Panc1 (cell line): ENCODE measurements at regions not wholly inside any gene's neighbourhood (a gene's known extent, or its start where the extent isn't known, plus 50 kb on each side); places are given as distances from the start of the nearest gene placed in this dataset.

Experiments used
- CTCF ChIP-seq: fragments of 450-650 bp; IDR thresholded peaks from 2 replicates; pipeline ENCODE4 v1.5.1; 2017; ENCODE audit warnings: mild to moderate bottlenecking
- POLR2AphosphoS5 ChIP-seq: IDR thresholded peaks from 2 replicates; pipeline ENCODE4 v1.6.1; 2012; ENCODE audit warnings: mild to moderate bottlenecking, low read depth, low read length, moderate library complexity

DNA sequence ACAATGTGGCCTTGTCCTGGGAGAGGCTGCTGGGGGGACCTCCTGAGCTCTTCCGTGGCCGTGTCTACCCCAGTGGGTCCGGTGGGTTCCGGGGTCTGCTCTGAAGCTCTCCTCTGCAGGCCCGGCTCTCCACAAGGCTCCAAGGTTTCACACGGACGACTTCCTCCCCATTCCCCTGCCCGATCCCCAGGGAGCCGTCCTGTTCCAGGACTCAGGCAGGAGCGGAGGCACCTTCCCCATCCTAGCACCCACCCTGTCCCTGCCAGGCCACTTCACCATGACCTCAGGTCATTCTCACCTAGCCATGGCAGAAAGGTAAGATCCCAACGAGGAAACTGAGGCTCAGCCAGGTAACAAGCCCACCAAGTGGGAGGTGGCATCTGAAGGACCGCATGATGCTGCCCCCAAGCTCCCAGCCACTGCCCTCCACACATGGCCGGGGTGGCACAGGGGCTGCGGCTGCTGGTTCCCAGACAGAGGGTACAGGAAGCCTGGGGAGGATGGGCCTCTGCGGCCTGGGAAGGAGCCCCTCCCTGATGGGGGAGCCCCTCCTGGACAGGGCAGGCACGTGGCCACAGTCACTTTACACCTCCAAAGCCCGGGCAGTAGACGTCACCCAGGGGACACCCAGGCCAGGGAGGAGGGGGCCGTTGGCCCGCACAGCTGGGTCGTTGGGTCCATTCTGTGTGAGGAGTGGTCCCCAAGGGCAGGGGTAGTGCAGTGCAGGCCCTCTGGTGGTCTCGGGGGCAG lies 274.0 kb downstream of the NDUFA10 start:
- TF ChIP-seq CTCF (no peak), POLR2AphosphoS5 (no peak)
